ENCODE measurements at regions not wholly inside any gene's neighbourhood (a gene's known extent, or its start where the extent isn't known, plus 50 kb on each side); places are given as distances from the start of the nearest gene placed in this dataset.
"Not testable (repeated sequence)": the region's sequence is repeated elsewhere in the genome, so short reads cannot be mapped to it uniquely, and the experiment has no call there.

- no peaks in the 10 kb centered on the region for H3K27me3 ChIP-seq (ENCODE audit: control insufficient read depth in 3 of 3, insufficient read depth in 3 of 3, low read length in 3 of 3)
- no peak overlapping the region for H3K9ac ChIP-seq (ENCODE audit: low read depth in 1 of 3, low read length in 3 of 3)
- H3K9me3 ChIP-seq (ENCODE audit: control insufficient read depth in 3 of 3, low read length in 3 of 3) = no peaks in the 10 kb centered on the region
- no peak overlapping the region for H3K4me3 ChIP-seq (ENCODE audit: low read length in 3 of 3)
- H3K27ac ChIP-seq (ENCODE audit: low read depth, low read length) = no peak overlapping the region
- no peaks in the 10 kb centered on the region for H3K4me1 ChIP-seq (ENCODE audit: control insufficient read depth in 3 of 3, insufficient read depth in 3 of 3, low read length in 3 of 3)
- H3K36me3 ChIP-seq (ENCODE audit: control insufficient read depth in 3 of 3, insufficient read depth in 3 of 3, low read length in 3 of 3) = no peaks in the 10 kb centered on the region
These were observed 180.6 kb upstream of the HTR1E start for GRCh38 chr6:86756640-86757229.

GRCh38 chr6:86744048-86744447 lies 193.3 kb upstream of the HTR1E start:
- Histone ChIP-seq H3K27ac (ENCODE audit: low read depth, low read length) (no peak overlapping the region), H3K9ac (ENCODE audit: low read depth in 1 of 3, low read length in 3 of 3) (no peak overlapping the region), H3K27me3 (ENCODE audit: control insufficient read depth in 3 of 3, insufficient read depth in 3 of 3, low read length in 3 of 3) (no peaks in the 10 kb centered on the region), H3K9me3 (ENCODE audit: control insufficient read depth in 3 of 3, low read length in 3 of 3) (no peaks in the 10 kb centered on the region), H3K4me3 (ENCODE audit: low read length in 3 of 3) (no peak overlapping the region), H3K36me3 (ENCODE audit: control insufficient read depth in 3 of 3, insufficient read depth in 3 of 3, low read length in 3 of 3) (no peaks in the 10 kb centered on the region), H3K4me1 (ENCODE audit: control insufficient read depth in 3 of 3, insufficient read depth in 3 of 3, low read length in 3 of 3) (no peaks in the 10 kb centered on the region)

GRCh38 chr6:86738078-86738477 lies 199.2 kb upstream of the HTR1E start:
- no peak overlapping the region for H3K4me3 ChIP-seq (ENCODE audit: low read length in 3 of 3)
- H3K9me3 ChIP-seq (ENCODE audit: control insufficient read depth in 3 of 3, low read length in 3 of 3) = no peaks in the 10 kb centered on the region
- no peak overlapping the region for H3K27ac ChIP-seq (ENCODE audit: low read depth, low read length)
- no peaks in the 10 kb centered on the region for H3K27me3 ChIP-seq (ENCODE audit: control insufficient read depth in 3 of 3, insufficient read depth in 3 of 3, low read length in 3 of 3)
- no peaks in the 10 kb centered on the region for H3K36me3 ChIP-seq (ENCODE audit: control insufficient read depth in 3 of 3, insufficient read depth in 3 of 3, low read length in 3 of 3)
- no peaks in the 10 kb centered on the region for H3K4me1 ChIP-seq (ENCODE audit: control insufficient read depth in 3 of 3, insufficient read depth in 3 of 3, low read length in 3 of 3)
- H3K9ac ChIP-seq (ENCODE audit: low read depth in 1 of 3, low read length in 3 of 3) = no peak overlapping the region

GRCh38 chr6:86731631-86732030 lies 205.7 kb upstream of the HTR1E start:
- not testable (repeated sequence) for H3K9me3 ChIP-seq (ENCODE audit: control insufficient read depth in 3 of 3, low read length in 3 of 3); H3K27ac ChIP-seq (ENCODE audit: low read depth, low read length); H3K4me3 ChIP-seq (ENCODE audit: low read length in 3 of 3); H3K36me3 ChIP-seq (ENCODE audit: control insufficient read depth in 3 of 3, insufficient read depth in 3 of 3, low read length in 3 of 3); H3K9ac ChIP-seq (ENCODE audit: low read depth in 1 of 3, low read length in 3 of 3); H3K4me1 ChIP-seq (ENCODE audit: control insufficient read depth in 3 of 3, insufficient read depth in 3 of 3, low read length in 3 of 3); H3K27me3 ChIP-seq (ENCODE audit: control insufficient read depth in 3 of 3, insufficient read depth in 3 of 3, low read length in 3 of 3)

GRCh38 chr6:86730772-86731171 lies 206.6 kb upstream of the HTR1E start:
- not testable (repeated sequence) for H3K4me3 ChIP-seq (ENCODE audit: low read length in 3 of 3); H3K27ac ChIP-seq (ENCODE audit: low read depth, low read length); H3K9me3 ChIP-seq (ENCODE audit: control insufficient read depth in 3 of 3, low read length in 3 of 3); H3K36me3 ChIP-seq (ENCODE audit: control insufficient read depth in 3 of 3, insufficient read depth in 3 of 3, low read length in 3 of 3); H3K9ac ChIP-seq (ENCODE audit: low read depth in 1 of 3, low read length in 3 of 3); H3K4me1 ChIP-seq (ENCODE audit: control insufficient read depth in 3 of 3, insufficient read depth in 3 of 3, low read length in 3 of 3); H3K27me3 ChIP-seq (ENCODE audit: control insufficient read depth in 3 of 3, insufficient read depth in 3 of 3, low read length in 3 of 3)

GRCh38 chr6:86730216-86730615 lies 207.1 kb upstream of the HTR1E start:
- no peaks in the 10 kb centered on the region for H3K27me3 ChIP-seq (ENCODE audit: control insufficient read depth in 3 of 3, insufficient read depth in 3 of 3, low read length in 3 of 3)

GRCh38 chr6:86728976-86729375 lies 208.4 kb upstream of the HTR1E start:
- H3K27me3 ChIP-seq (ENCODE audit: control insufficient read depth in 3 of 3, insufficient read depth in 3 of 3, low read length in 3 of 3) = no peaks in the 10 kb centered on the region
- peaks cover 0 to 2% (median 0%) of the 10 kb centered on the region in 3 donors for H3K9me3 ChIP-seq (ENCODE audit: control insufficient read depth in 3 of 3, low read length in 3 of 3)
- H3K4me1 ChIP-seq (ENCODE audit: control insufficient read depth in 3 of 3, insufficient read depth in 3 of 3, low read length in 3 of 3) = no peaks in the 10 kb centered on the region
- no peak overlapping the region for H3K27ac ChIP-seq (ENCODE audit: low read depth, low read length)
- H3K9ac ChIP-seq (ENCODE audit: low read depth in 1 of 3, low read length in 3 of 3) = no peak overlapping the region
- no peaks in the 10 kb centered on the region for H3K36me3 ChIP-seq (ENCODE audit: control insufficient read depth in 3 of 3, insufficient read depth in 3 of 3, low read length in 3 of 3)
- no peak overlapping the region for H3K4me3 ChIP-seq (ENCODE audit: low read length in 3 of 3)

More at GRCh38 chr6:86730216-86730615, 207.1 kb upstream of the HTR1E start:
- no peak overlapping the region for H3K9ac ChIP-seq (ENCODE audit: low read depth in 1 of 3, low read length in 3 of 3)
- peaks cover 0 to 2% (median 0%) of the 10 kb centered on the region in 3 donors for H3K9me3 ChIP-seq (ENCODE audit: control insufficient read depth in 3 of 3, low read length in 3 of 3)
- H3K4me1 ChIP-seq (ENCODE audit: control insufficient read depth in 3 of 3, insufficient read depth in 3 of 3, low read length in 3 of 3) = no peaks in the 10 kb centered on the region
- H3K27ac ChIP-seq (ENCODE audit: low read depth, low read length) = no peak overlapping the region
- H3K4me3 ChIP-seq (ENCODE audit: low read length in 3 of 3) = no peak overlapping the region
- H3K36me3 ChIP-seq (ENCODE audit: control insufficient read depth in 3 of 3, insufficient read depth in 3 of 3, low read length in 3 of 3) = no peaks in the 10 kb centered on the region

GRCh38 chr6:86724695-86725094 lies 212.6 kb upstream of the HTR1E start:
- no peaks in the 10 kb centered on the region for H3K4me1 ChIP-seq (ENCODE audit: control insufficient read depth in 3 of 3, insufficient read depth in 3 of 3, low read length in 3 of 3)
- no peaks in the 10 kb centered on the region for H3K27me3 ChIP-seq (ENCODE audit: control insufficient read depth in 3 of 3, insufficient read depth in 3 of 3, low read length in 3 of 3)
- H3K9me3 ChIP-seq (ENCODE audit: control insufficient read depth in 3 of 3, low read length in 3 of 3) = peaks cover 0 to 2% (median 0%) of the 10 kb centered on the region in 3 donors
- H3K9ac ChIP-seq (ENCODE audit: low read depth in 1 of 3, low read length in 3 of 3) = no peak overlapping the region
- no peak overlapping the region for H3K27ac ChIP-seq (ENCODE audit: low read depth, low read length)
- no peaks in the 10 kb centered on the region for H3K36me3 ChIP-seq (ENCODE audit: control insufficient read depth in 3 of 3, insufficient read depth in 3 of 3, low read length in 3 of 3)
- no peak overlapping the region for H3K4me3 ChIP-seq (ENCODE audit: low read length in 3 of 3)

- Histone ChIP-seq H3K4me3 (ENCODE audit: low read length in 3 of 3) (no peak overlapping the region), H3K9me3 (ENCODE audit: control insufficient read depth in 3 of 3, low read length in 3 of 3) (peaks cover 0 to 2% (median 0%) of the 10 kb centered on the region in 3 donors), H3K27me3 (ENCODE audit: control insufficient read depth in 3 of 3, insufficient read depth in 3 of 3, low read length in 3 of 3) (no peaks in the 10 kb centered on the region), H3K4me1 (ENCODE audit: control insufficient read depth in 3 of 3, insufficient read depth in 3 of 3, low read length in 3 of 3) (no peaks in the 10 kb centered on the region), H3K36me3 (ENCODE audit: control insufficient read depth in 3 of 3, insufficient read depth in 3 of 3, low read length in 3 of 3) (no peaks in the 10 kb centered on the region), H3K9ac (ENCODE audit: low read depth in 1 of 3, low read length in 3 of 3) (no peak overlapping the region), H3K27ac (ENCODE audit: low read depth, low read length) (no peak overlapping the region)
These were observed 213.6 kb upstream of the HTR1E start for GRCh38 chr6:86723729-86724128.

- no peak overlapping the region for H3K9ac ChIP-seq (ENCODE audit: low read depth in 1 of 3, low read length in 3 of 3)
- H3K36me3 ChIP-seq (ENCODE audit: control insufficient read depth in 3 of 3, insufficient read depth in 3 of 3, low read length in 3 of 3) = no peaks in the 10 kb centered on the region
- H3K27me3 ChIP-seq (ENCODE audit: control insufficient read depth in 3 of 3, insufficient read depth in 3 of 3, low read length in 3 of 3) = no peaks in the 10 kb centered on the region
- peaks cover 0 to 2% (median 0%) of the 10 kb centered on the region in 3 donors for H3K9me3 ChIP-seq (ENCODE audit: control insufficient read depth in 3 of 3, low read length in 3 of 3)
- no peak overlapping the region for H3K27ac ChIP-seq (ENCODE audit: low read depth, low read length)
- no peaks in the 10 kb centered on the region for H3K4me1 ChIP-seq (ENCODE audit: control insufficient read depth in 3 of 3, insufficient read depth in 3 of 3, low read length in 3 of 3)
- no peak overlapping the region for H3K4me3 ChIP-seq (ENCODE audit: low read length in 3 of 3)
These were observed 214.2 kb upstream of the HTR1E start for GRCh38 chr6:86723151-86723550.
